ENCODE measurements at regions not wholly inside any gene's neighbourhood (a gene's known extent, or its start where the extent isn't known, plus 50 kb on each side); places are given as distances from the start of the nearest gene placed in this dataset.

DNA sequence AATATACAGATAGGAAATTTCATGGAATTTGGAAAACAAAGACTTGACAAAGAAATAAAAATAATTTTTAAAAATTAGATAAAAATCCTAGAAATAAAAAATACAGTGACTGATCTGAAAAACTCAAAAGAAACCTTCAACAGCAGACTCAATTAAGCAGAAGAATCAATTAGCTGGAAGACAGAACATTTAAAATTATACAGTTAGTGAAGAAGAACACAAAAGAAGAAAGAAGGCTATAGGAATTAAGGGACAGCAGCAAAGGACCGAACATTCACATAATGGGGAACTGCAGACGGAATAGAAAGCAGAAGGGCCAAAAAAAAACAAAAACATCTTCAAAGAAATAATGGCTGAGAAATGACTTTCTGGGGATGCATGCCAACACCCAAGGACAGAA is 314.5 kb downstream of the CRPPA start:
- TF ChIP-seq, protein P1, sequence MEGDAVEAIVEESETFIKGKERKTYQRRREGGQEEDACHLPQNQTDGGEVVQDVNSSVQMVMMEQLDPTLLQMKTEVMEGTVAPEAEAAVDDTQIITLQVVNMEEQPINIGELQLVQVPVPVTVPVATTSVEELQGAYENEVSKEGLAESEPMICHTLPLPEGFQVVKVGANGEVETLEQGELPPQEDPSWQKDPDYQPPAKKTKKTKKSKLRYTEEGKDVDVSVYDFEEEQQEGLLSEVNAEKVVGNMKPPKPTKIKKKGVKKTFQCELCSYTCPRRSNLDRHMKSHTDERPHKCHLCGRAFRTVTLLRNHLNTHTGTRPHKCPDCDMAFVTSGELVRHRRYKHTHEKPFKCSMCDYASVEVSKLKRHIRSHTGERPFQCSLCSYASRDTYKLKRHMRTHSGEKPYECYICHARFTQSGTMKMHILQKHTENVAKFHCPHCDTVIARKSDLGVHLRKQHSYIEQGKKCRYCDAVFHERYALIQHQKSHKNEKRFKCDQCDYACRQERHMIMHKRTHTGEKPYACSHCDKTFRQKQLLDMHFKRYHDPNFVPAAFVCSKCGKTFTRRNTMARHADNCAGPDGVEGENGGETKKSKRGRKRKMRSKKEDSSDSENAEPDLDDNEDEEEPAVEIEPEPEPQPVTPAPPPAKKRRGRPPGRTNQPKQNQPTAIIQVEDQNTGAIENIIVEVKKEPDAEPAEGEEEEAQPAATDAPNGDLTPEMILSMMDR (IDR thresholded peaks at IDR 0.05) = no peak
- TF ChIP-seq EP300 (IDR thresholded peaks at IDR 0.05) (no peak), POLR2A (IDR thresholded peaks at IDR 0.05) (no peak)
